B cell (primary cell): ENCODE measurements at regions not wholly inside any gene's neighbourhood (a gene's known extent, or its start where the extent isn't known, plus 50 kb on each side); places are given as distances from the start of the nearest gene placed in this dataset.

Source experiments
- ATAC-seq: fragments of 200-7000 bp; cut with Tn5 transposase; one replicate; pipeline ENCODE4 v1.10.0; 2021; ENCODE audit warnings: low read depth, mild to moderate bottlenecking, moderate number of reproducible peaks, moderate library complexity
- CTCF ChIA-PET: fragments of 350-600 bp; sonication (Branson Sonifier 250); formaldehyde crosslinking; loops from one replicate; lab custom pipeline; 2021; ENCODE audit warnings: antibody characterized with exemption, inconsistent platforms; lab: Charles Lee
- POLR2A ChIA-PET: fragments of 350-600 bp; sonication (Branson Sonifier 250); formaldehyde crosslinking; loops from one replicate; lab custom pipeline; 2021; ENCODE audit warnings: antibody characterized with exemption; lab: Charles Lee
- DNase-seq: peaks from one replicate; pipeline ENCODE4 v3.0.0; 2013
- H2AFZ ChIP-seq: 2 replicates; pipeline ENCODE4 v1.6.1; 2012; ENCODE audit warnings: mild to moderate bottlenecking, low read depth, low read length; ENCODE audit not compliant: insufficient read depth, poor library complexity, severe bottlenecking
- H3K27ac ChIP-seq, 2 donors: 1 replicate in 1 of 2; 2 replicates in 1 of 2; pipeline ENCODE4 v1.5.1; 2012 to 2013; ENCODE audit warnings: low read length in 2 of 2, mild to moderate bottlenecking in 2 of 2, moderate library complexity in 1 of 2
- H3K27me3 ChIP-seq, 4 experiments: fragments of 200-600 bp in 1 of 4; sonication (generic) in 1 of 4; replicated peaks in 1 of 4; 1 replicate in 2 of 4; 2 replicates in 2 of 4; pipeline versions ENCODE4 v1.6.1 to v1.7.0; 2013 to 2016; ENCODE audit warnings: low read length in 3 of 4, mild to moderate bottlenecking in 2 of 4, mixed read lengths in 1 of 4, moderate library complexity in 1 of 4; ENCODE audit not compliant: insufficient read depth in 4 of 4, control insufficient read depth in 3 of 4; ENCODE audit errors: control extremely low read depth in 1 of 4
- H3K36me3 ChIP-seq, 2 experiments: replicated peaks in 1 of 2; 1 replicate in 1 of 2; 2 replicates in 1 of 2; pipeline versions ENCODE4 v1.6.1 to v1.7.1; 2013; ENCODE audit warnings: low read length in 1 of 2; ENCODE audit not compliant: insufficient read depth in 2 of 2, control insufficient read depth in 1 of 2; ENCODE audit errors: control extremely low read depth in 1 of 2, extremely low read depth in 1 of 2
- H3K4me1 ChIP-seq, 2 donors: fragments of 200-600 bp in 1 of 2; sonication (generic) in 1 of 2; 1 replicate in 1 of 2; 2 replicates in 1 of 2; pipeline versions ENCODE4 v1.5.1 to v1.6.1; 2013 to 2017; ENCODE audit warnings: low read length in 2 of 2; ENCODE audit not compliant: control insufficient read depth in 2 of 2, insufficient read depth in 2 of 2
- H3K4me2 ChIP-seq: replicated peaks from 2 replicates; pipeline ENCODE3; 2012; ENCODE audit warnings: mild to moderate bottlenecking, low read depth, low read length; ENCODE audit not compliant: poor library complexity, severe bottlenecking
- H3K4me3 ChIP-seq, 5 experiments: fragments of 200-600 bp in 1 of 5; sonication (generic) in 1 of 5; 1 replicate in 3 of 5; 2 replicates in 2 of 5; pipeline versions ENCODE4 v1.5.1 to v1.7.0; 2011 to 2016; ENCODE audit warnings: low read length in 4 of 5, mild to moderate bottlenecking in 4 of 5, low read depth in 2 of 5, control low read depth in 1 of 5, moderate library complexity in 1 of 5; ENCODE audit not compliant: insufficient read depth in 1 of 5; ENCODE audit errors: control extremely low read depth in 1 of 5, extremely low read depth in 1 of 5
- H3K79me2 ChIP-seq: fragments of 200-600 bp; sonication (generic); one replicate; pipeline ENCODE4 v1.6.0; 2016; ENCODE audit warnings: low read length; ENCODE audit not compliant: control insufficient read depth, insufficient read depth
- H3K9ac ChIP-seq: fragments of 200-600 bp; sonication (generic); 2 replicates; pipeline ENCODE4 v1.6.1; 2017; ENCODE audit warnings: mild to moderate bottlenecking, low read length, moderate library complexity
- H3K9me3 ChIP-seq, 3 donors: one replicate each; pipeline versions ENCODE4 v1.6.1 to v1.7.1; 2013; ENCODE audit warnings: low read length in 2 of 3; ENCODE audit not compliant: control insufficient read depth in 2 of 3, insufficient read depth in 1 of 3; ENCODE audit errors: control extremely low read depth in 1 of 3
- H4K20me1 ChIP-seq: 2 replicates; pipeline ENCODE4 v1.6.0; 2012; ENCODE audit warnings: mild to moderate bottlenecking, low read length; ENCODE audit not compliant: insufficient read depth, control insufficient read depth, poor library complexity, severe bottlenecking
- H3K27ac Mint-ChIP-seq: one replicate; pipeline ENCODE4 v1.8.0; 2021; ENCODE audit warnings: mixed read lengths
- H3K27me3 Mint-ChIP-seq: one replicate; pipeline ENCODE4 v1.8.0; 2021; ENCODE audit warnings: mixed read lengths
- H3K4me1 Mint-ChIP-seq: one replicate; pipeline ENCODE4 v1.8.0; 2021; ENCODE audit warnings: mixed read lengths
- H3K4me3 Mint-ChIP-seq: one replicate; pipeline ENCODE4 v1.8.0; 2021; ENCODE audit warnings: mixed read lengths
- H3K9me3 Mint-ChIP-seq: one replicate; pipeline ENCODE4 v1.8.0; 2022; ENCODE audit warnings: mixed read lengths; ENCODE audit not compliant: insufficient read depth
- EZH2 ChIP-seq: IDR thresholded peaks from 2 replicates; pipeline ENCODE4 v1.6.1; 2012; ENCODE audit warnings: borderline replicate concordance, low read depth, mild to moderate bottlenecking, moderate library complexity, low read length; ENCODE audit not compliant: insufficient read depth, poor library complexity, severe bottlenecking
- WGBS: methylation state at CpG from one replicate; pipeline ENCODE4 v1.1.5; 2013; ENCODE audit warnings: missing lambda C conversion rate; ENCODE audit not compliant: insufficient coverage; 5-methylcytosine and 5-hydroxymethylcytosine counted together
- intact Hi-C: fragments of 100-400 bp; cut with micrococcal nuclease; formaldehyde crosslinking; loops from one replicate; pipeline ENCODE4 v1.10.0; 2022
- TF ChIP-seq, protein P1 (sequence below): fragments of 200-600 bp; IDR thresholded peaks from one replicate; pipeline ENCODE4 v1.8.0; 2022; ENCODE audit warnings: antibody characterized with exemption, mild to moderate bottlenecking

DNA sequence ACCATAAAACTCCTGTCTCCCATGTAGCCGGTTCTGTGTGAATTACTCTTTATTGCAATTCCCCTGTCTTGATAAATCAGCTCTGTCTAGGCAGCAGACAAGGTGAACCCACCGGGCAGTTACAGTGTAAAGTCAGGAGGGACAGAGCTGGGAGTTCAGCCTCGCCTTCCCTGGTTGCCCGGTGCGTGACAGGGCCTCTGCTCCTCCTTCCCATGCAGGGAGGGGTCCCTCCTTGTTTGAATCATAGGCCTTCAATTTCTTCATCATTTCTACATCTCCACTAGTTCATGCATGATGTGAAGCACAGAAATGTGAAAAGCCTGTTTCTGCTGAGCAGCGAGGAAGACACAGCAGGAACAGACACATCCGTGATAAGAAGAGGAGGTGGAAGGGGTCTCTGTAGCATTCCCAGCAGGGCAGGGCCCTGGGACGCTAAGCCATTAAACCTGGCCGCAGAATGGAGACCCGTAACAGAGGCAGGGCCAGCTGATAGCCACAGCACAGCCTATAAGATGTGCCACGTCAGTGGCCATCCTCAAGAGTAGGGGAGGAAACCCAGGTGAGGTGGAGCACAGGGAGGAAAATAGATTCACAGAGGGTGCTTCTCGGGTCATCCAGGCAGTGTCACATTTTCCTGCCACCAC is 106.7 kb upstream of the CST7 start:
- Histone ChIP-seq H3K9me3 (peaks cover 0 to 5% (median 0%) of the 10 kb centered on the region in 3 donors), H3K4me2 (peak overlapping the region; percentile 39), H3K4me1 (peaks cover 9 to 14% of the 10 kb centered on the region in 2 donors), H4K20me1 (no peaks in the 10 kb centered on the region), H3K36me3 (no peaks in the 10 kb centered on the region), H3K9ac (no peak overlapping the region), H3K27ac (no peak overlapping the region), H3K79me2 (no peaks in the 10 kb centered on the region), H3K27me3 (peaks cover 0 to 13% (median 11%) of the 10 kb centered on the region in 4 experiments), H3K4me3 (no peak overlapping the region), H2AFZ (no peak overlapping the region)
- no peak for DNase-seq
- WGBS = 72% methylated on average over 8 of the region's 12 CpGs
- peaks cover 15% of the 10 kb centered on the region for H3K4me1 Mint-ChIP-seq
- no peak for ATAC-seq
- ChIA-PET CTCF (no interaction called here), POLR2A (no interaction called here)
- H3K27me3 Mint-ChIP-seq = peaks cover 35% of the 10 kb centered on the region
- H3K9me3 Mint-ChIP-seq = no peaks in the 10 kb centered on the region
- H3K27ac Mint-ChIP-seq = no peak overlapping the region
- no peak for TF ChIP-seq EZH2
- TF ChIP-seq, protein P1, sequence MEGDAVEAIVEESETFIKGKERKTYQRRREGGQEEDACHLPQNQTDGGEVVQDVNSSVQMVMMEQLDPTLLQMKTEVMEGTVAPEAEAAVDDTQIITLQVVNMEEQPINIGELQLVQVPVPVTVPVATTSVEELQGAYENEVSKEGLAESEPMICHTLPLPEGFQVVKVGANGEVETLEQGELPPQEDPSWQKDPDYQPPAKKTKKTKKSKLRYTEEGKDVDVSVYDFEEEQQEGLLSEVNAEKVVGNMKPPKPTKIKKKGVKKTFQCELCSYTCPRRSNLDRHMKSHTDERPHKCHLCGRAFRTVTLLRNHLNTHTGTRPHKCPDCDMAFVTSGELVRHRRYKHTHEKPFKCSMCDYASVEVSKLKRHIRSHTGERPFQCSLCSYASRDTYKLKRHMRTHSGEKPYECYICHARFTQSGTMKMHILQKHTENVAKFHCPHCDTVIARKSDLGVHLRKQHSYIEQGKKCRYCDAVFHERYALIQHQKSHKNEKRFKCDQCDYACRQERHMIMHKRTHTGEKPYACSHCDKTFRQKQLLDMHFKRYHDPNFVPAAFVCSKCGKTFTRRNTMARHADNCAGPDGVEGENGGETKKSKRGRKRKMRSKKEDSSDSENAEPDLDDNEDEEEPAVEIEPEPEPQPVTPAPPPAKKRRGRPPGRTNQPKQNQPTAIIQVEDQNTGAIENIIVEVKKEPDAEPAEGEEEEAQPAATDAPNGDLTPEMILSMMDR = no peak
- H3K4me3 Mint-ChIP-seq = peak overlapping the region; percentile 67
- intact Hi-C loops = no loop called here

DNA sequence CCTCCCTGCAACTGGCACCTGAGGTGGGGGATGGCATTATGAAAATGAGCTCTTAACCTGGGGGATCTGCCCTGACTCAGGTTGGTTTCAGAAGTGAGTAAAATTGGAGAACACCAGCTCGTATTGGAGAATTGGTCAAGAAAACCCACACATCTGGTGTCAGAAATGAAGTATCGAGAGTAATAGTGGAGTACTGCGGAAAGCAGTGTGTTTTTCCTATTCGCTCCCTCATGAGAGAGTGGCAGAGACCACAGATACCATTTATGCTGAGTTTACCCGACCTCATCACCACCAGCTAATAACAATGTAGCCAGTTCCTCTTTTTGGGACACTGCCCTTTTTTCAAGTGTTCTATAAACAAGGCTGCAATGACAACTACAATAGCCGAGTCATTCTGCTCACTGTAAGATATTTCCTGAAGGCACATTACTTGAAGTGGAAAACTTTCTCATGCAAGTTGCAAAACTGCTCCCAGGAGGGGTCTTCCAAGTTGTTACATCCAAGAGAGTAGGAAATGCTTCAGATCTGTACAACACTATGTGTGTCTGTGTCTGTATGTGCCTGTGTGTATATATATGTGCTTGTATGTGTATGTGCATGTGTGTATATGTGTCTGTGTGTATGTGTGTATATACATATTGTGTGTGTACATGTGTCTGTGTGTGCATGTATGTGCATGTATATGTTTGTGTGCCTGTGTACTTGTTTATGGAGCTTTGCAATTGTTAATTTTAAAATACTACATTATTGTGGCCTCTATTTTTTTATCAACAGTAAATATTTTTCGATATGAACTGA is 106.0 kb upstream of the CST7 start:
- peak; percentile 80 for ATAC-seq
- peak overlapping the region; percentile 39 for H3K4me2 ChIP-seq
- POLR2A ChIA-PET = no interaction called here
- H3K9me3 ChIP-seq = peaks cover 0 to 5% (median 0%) of the 10 kb centered on the region in 3 donors
- H3K4me3 ChIP-seq = no peak overlapping the region
- Mint-ChIP-seq H3K9me3 (peaks cover 5% of the 10 kb centered on the region), H3K27me3 (peaks cover 32% of the 10 kb centered on the region), H3K4me3 (peak overlapping the region; percentile 67), H3K27ac (peak overlapping the region; percentile 27), H3K4me1 (peaks cover 15% of the 10 kb centered on the region)
- no peaks in the 10 kb centered on the region for H3K79me2 ChIP-seq
- peaks cover 9 to 14% of the 10 kb centered on the region in 2 donors for H3K4me1 ChIP-seq
- TF ChIP-seq, protein P1 = no peak
- no peak for TF ChIP-seq EZH2
- no peak overlapping the region for H2AFZ ChIP-seq
- no peak overlapping the region for H3K9ac ChIP-seq
- intact Hi-C loops = no loop called here
- WGBS = 0% methylated on average over 5 of the region's 7 CpGs
- H4K20me1 ChIP-seq = no peaks in the 10 kb centered on the region
- H3K36me3 ChIP-seq = no peaks in the 10 kb centered on the region
- peaks cover 0 to 12% (median 10%) of the 10 kb centered on the region in 4 experiments for H3K27me3 ChIP-seq
- CTCF ChIA-PET = no interaction called here
- DNase-seq = peak; percentile 38
- no peak overlapping the region for H3K27ac ChIP-seq
